CD4-positive, alpha-beta memory T cell (primary cell): ENCODE measurements at regions not wholly inside any gene's neighbourhood (a gene's known extent, or its start where the extent isn't known, plus 50 kb on each side); places are given as distances from the start of the nearest gene placed in this dataset.
"Not testable (repeated sequence)": the region's sequence is repeated elsewhere in the genome, so short reads cannot be mapped to it uniquely, and the experiment has no call there.

Experiments used
- CTCF ChIA-PET: fragments of 350-600 bp; sonication (Branson Sonifier 250); formaldehyde crosslinking; loops from one replicate; lab custom pipeline; 2021; ENCODE audit warnings: inconsistent platforms; ENCODE audit not compliant: partially characterized antibody; lab: Charles Lee
- POLR2A ChIA-PET: fragments of 350-600 bp; sonication (Branson Sonifier 250); formaldehyde crosslinking; loops from one replicate; lab custom pipeline; 2021; ENCODE audit not compliant: partially characterized antibody; lab: Charles Lee
- DNase-seq, 5 donors: peaks; one replicate each; pipeline versions ENCODE4 v3.0.0 to v3.0.0-alpha.2; 2020 to 2022; ENCODE audit warnings: mixed read lengths in 1 of 5
- H3K27ac ChIP-seq: one replicate; pipeline ENCODE4 v1.7.0; 2013; ENCODE audit warnings: low read depth, low read length
- H3K27me3 ChIP-seq: 2 replicates; pipeline ENCODE4 v1.7.0; 2013; ENCODE audit warnings: mild to moderate bottlenecking, low read length, moderate library complexity; ENCODE audit not compliant: insufficient read depth
- H3K36me3 ChIP-seq: 2 replicates; pipeline ENCODE4 v1.7.0; 2013; ENCODE audit warnings: mild to moderate bottlenecking, low read length, moderate library complexity; ENCODE audit not compliant: insufficient read depth
- H3K4me1 ChIP-seq: 2 replicates; pipeline ENCODE4 v1.7.0; 2013; ENCODE audit warnings: mild to moderate bottlenecking, low read length, moderate library complexity; ENCODE audit not compliant: insufficient read depth
- H3K4me3 ChIP-seq, 2 donors: one replicate each; pipeline ENCODE4 v1.7.0; 2013; ENCODE audit warnings: low read length in 2 of 2, mild to moderate bottlenecking in 1 of 2
- H3K9me3 ChIP-seq, 2 donors: one replicate each; pipeline ENCODE4 v1.7.0; 2013; ENCODE audit warnings: low read length in 2 of 2, control low read depth in 1 of 2; ENCODE audit not compliant: control insufficient read depth in 1 of 2
- H3K27ac Mint-ChIP-seq, 7 donors: one replicate each; pipeline ENCODE4 v1.8.0; 2020 to 2021; ENCODE audit warnings: mixed read lengths in 7 of 7, mild to moderate bottlenecking in 6 of 7, inconsistent platforms in 3 of 7, moderate library complexity in 3 of 7
- H3K27me3 Mint-ChIP-seq, 2 donors: one replicate each; pipeline ENCODE4 v1.8.0; 2020 to 2021; ENCODE audit warnings: mixed read lengths in 2 of 2
- H3K36me3 Mint-ChIP-seq, 2 donors: one replicate each; pipeline ENCODE4 v1.8.0; 2020 to 2021; ENCODE audit warnings: mixed read lengths in 2 of 2, inconsistent platforms in 1 of 2, mild to moderate bottlenecking in 1 of 2
- H3K4me1 Mint-ChIP-seq, 4 donors: one replicate each; pipeline ENCODE4 v1.8.0; 2020 to 2021; ENCODE audit warnings: mixed read lengths in 4 of 4, mild to moderate bottlenecking in 1 of 4
- H3K4me3 Mint-ChIP-seq, 8 donors: one replicate each; pipeline ENCODE4 v1.8.0; 2020 to 2021; ENCODE audit warnings: mixed read lengths in 8 of 8, mild to moderate bottlenecking in 7 of 8, moderate library complexity in 6 of 8, inconsistent platforms in 3 of 8
- H3K9me3 Mint-ChIP-seq, 8 donors: one replicate each; pipeline ENCODE4 v1.8.0; 2020 to 2021; ENCODE audit warnings: mixed read lengths in 8 of 8, mild to moderate bottlenecking in 5 of 8, inconsistent platforms in 3 of 8, moderate library complexity in 1 of 8
- intact Hi-C: fragments of 100-400 bp; cut with micrococcal nuclease; formaldehyde crosslinking; loops from one replicate; pipeline ENCODE4 v1.15.1; 2023

- Histone ChIP-seq H3K4me1 (no peaks in the 10 kb centered on the region), H3K9me3 (no peaks in the 10 kb centered on the region), H3K4me3 (no peak overlapping the region), H3K27me3 (no peaks in the 10 kb centered on the region), H3K36me3 (no peaks in the 10 kb centered on the region), H3K27ac (no peak overlapping the region)
- H3K27me3 Mint-ChIP-seq, result peaks cover 21 to 37% of the 10 kb centered on the region in 2 donors
- intact Hi-C loops, result no loop called here
- no peak overlapping the region for H3K27ac Mint-ChIP-seq
- ChIA-PET CTCF (no interaction called here), POLR2A (no interaction called here)
- no peak overlapping the region for H3K4me3 Mint-ChIP-seq
- no peaks in the 10 kb centered on the region for H3K4me1 Mint-ChIP-seq
- peaks cover 2 to 34% (median 28%) of the 10 kb centered on the region in 8 donors for H3K9me3 Mint-ChIP-seq
- no peak for DNase-seq
- peaks cover 0 to 2% of the 10 kb centered on the region in 2 donors for H3K36me3 Mint-ChIP-seq
These were observed 63.6 kb upstream of the THBS1 start for GRCh38 chr15:39517122-39517855.

GRCh38 chr15:39523968-39524367 lies 56.9 kb upstream of the THBS1 start:
- POLR2A ChIA-PET, H3K4me1 ChIP-seq, CTCF ChIA-PET, H3K36me3 ChIP-seq, H3K27ac ChIP-seq, H3K27ac Mint-ChIP-seq, H3K9me3 ChIP-seq, H3K4me1 Mint-ChIP-seq, intact Hi-C loops, H3K27me3 Mint-ChIP-seq, H3K4me3 ChIP-seq, H3K9me3 Mint-ChIP-seq, H3K27me3 ChIP-seq, H3K4me3 Mint-ChIP-seq, DNase-seq, H3K36me3 Mint-ChIP-seq: not testable (repeated sequence)

- H3K9me3 Mint-ChIP-seq, result no peaks in the 10 kb centered on the region
- Histone ChIP-seq H3K4me3 (no peak overlapping the region), H3K4me1 (no peaks in the 10 kb centered on the region), H3K27me3 (no peaks in the 10 kb centered on the region), H3K27ac (no peak overlapping the region), H3K36me3 (no peaks in the 10 kb centered on the region), H3K9me3 (no peaks in the 10 kb centered on the region)
- H3K36me3 Mint-ChIP-seq, result no peaks in the 10 kb centered on the region
- H3K27ac Mint-ChIP-seq, result no peak overlapping the region
- intact Hi-C loops, result no loop called here
- no peaks in the 10 kb centered on the region for H3K4me1 Mint-ChIP-seq
- H3K27me3 Mint-ChIP-seq, result peaks cover 3 to 9% of the 10 kb centered on the region in 2 donors
- no peak for DNase-seq
- POLR2A ChIA-PET, result no interaction called here
- CTCF ChIA-PET, result no interaction called here
- no peak overlapping the region for H3K4me3 Mint-ChIP-seq
These were observed 51.4 kb upstream of the THBS1 start for GRCh38 chr15:39529457-39529856.

- ChIA-PET CTCF (no interaction called here), POLR2A (no interaction called here)
- Mint-ChIP-seq H3K4me3 (no peak overlapping the region), H3K27me3 (peaks cover 3 to 9% of the 10 kb centered on the region in 2 donors), H3K9me3 (no peaks in the 10 kb centered on the region), H3K27ac (no peak overlapping the region), H3K4me1 (no peaks in the 10 kb centered on the region), H3K36me3 (no peaks in the 10 kb centered on the region)
- Histone ChIP-seq H3K27me3 (no peaks in the 10 kb centered on the region), H3K9me3 (no peaks in the 10 kb centered on the region), H3K4me1 (no peaks in the 10 kb centered on the region), H3K27ac (no peak overlapping the region), H3K4me3 (no peak overlapping the region), H3K36me3 (no peaks in the 10 kb centered on the region)
- DNase-seq, result no peak
- intact Hi-C loops, result no loop called here
These were observed 50.2 kb upstream of the THBS1 start for GRCh38 chr15:39530480-39531342.
